H1 (cell line): ENCODE measurements at regions not wholly inside any gene's neighbourhood (a gene's known extent, or its start where the extent isn't known, plus 50 kb on each side); places are given as distances from the start of the nearest gene placed in this dataset.

Source experiments
- BRCA1 ChIP-seq: IDR thresholded peaks from 2 replicates; pipeline ENCODE4 v1.6.1; 2012; ENCODE audit warnings: low read depth, low read length, improper control_type of control experiment
- CEBPB ChIP-seq: IDR thresholded peaks from 2 replicates; pipeline ENCODE4 v1.6.1; 2012; ENCODE audit warnings: low read depth, low read length
- POLR2A ChIP-seq, 2 experiments: IDR thresholded peaks; 1 replicate in 1 of 2; 2 replicates in 1 of 2; pipeline ENCODE4 v1.6.1; 2011; ENCODE audit warnings: low read depth in 2 of 2, low read length in 2 of 2, mild to moderate bottlenecking in 2 of 2; ENCODE audit errors: control extremely low read depth in 1 of 2
- POLR2AphosphoS5 ChIP-seq: IDR thresholded peaks from 2 replicates; pipeline ENCODE4 v1.6.1; 2011; ENCODE audit warnings: low read depth, low read length
- TCF12 ChIP-seq: IDR thresholded peaks from 2 replicates; pipeline ENCODE4 v1.6.1; 2011; ENCODE audit warnings: low read depth, mild to moderate bottlenecking, low read length
- TEAD4 ChIP-seq: IDR thresholded peaks from 2 replicates; pipeline ENCODE4 v1.6.1; 2012; ENCODE audit warnings: low read depth, low read length, inconsistent platforms, mixed read lengths
- TF ChIP-seq, protein P1 (sequence below), 3 experiments: IDR thresholded peaks; 1 replicate in 2 of 3; 2 replicates in 1 of 3; pipeline versions ENCODE4 v1.5.1 to v1.6.1; 2011; ENCODE audit warnings: low read length in 3 of 3, mild to moderate bottlenecking in 3 of 3, inconsistent platforms in 2 of 3, low read depth in 1 of 3, moderate library complexity in 1 of 3; ENCODE audit not compliant: insufficient read depth in 1 of 3; ENCODE audit errors: control extremely low read depth in 1 of 3

DNA sequence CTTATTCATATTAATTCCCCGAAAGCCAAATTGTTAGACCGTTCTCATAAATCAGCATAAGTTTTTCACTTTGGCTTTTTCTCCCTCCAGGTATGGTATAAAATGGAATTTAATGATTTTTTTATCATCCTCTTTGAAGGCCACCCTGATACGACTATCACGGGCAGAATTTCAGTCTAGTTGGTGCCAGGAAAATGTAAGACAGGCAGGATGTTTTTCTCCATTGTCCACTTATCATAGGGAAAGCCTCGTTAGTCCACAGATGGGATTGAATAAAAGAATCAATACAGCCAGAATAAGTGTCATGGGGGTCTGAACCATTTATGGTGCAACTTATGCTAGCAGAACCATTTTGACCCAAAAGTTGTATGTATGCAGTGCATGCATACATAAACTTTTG is 566.0 kb upstream of the ARGLU1 start:
- TF ChIP-seq TCF12 (no peak), CEBPB (no peak), POLR2AphosphoS5 (no peak), BRCA1 (no peak), POLR2A (IDR thresholded peaks at IDR 0.05; ENCODE audit: control extremely low read depth in 1 of 2, low read depth in 2 of 2, low read length in 2 of 2) (no peak), TEAD4 (no peak)
- TF ChIP-seq, protein P1, sequence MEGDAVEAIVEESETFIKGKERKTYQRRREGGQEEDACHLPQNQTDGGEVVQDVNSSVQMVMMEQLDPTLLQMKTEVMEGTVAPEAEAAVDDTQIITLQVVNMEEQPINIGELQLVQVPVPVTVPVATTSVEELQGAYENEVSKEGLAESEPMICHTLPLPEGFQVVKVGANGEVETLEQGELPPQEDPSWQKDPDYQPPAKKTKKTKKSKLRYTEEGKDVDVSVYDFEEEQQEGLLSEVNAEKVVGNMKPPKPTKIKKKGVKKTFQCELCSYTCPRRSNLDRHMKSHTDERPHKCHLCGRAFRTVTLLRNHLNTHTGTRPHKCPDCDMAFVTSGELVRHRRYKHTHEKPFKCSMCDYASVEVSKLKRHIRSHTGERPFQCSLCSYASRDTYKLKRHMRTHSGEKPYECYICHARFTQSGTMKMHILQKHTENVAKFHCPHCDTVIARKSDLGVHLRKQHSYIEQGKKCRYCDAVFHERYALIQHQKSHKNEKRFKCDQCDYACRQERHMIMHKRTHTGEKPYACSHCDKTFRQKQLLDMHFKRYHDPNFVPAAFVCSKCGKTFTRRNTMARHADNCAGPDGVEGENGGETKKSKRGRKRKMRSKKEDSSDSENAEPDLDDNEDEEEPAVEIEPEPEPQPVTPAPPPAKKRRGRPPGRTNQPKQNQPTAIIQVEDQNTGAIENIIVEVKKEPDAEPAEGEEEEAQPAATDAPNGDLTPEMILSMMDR (IDR thresholded peaks at IDR 0.05; ENCODE audit: control extremely low read depth in 1 of 3, insufficient read depth in 1 of 3, low read depth in 1 of 3, low read length in 3 of 3), result no peak
